PC-3 (cell line): ENCODE measurements at regions not wholly inside any gene's neighbourhood (a gene's known extent, or its start where the extent isn't known, plus 50 kb on each side); places are given as distances from the start of the nearest gene placed in this dataset.

Source experiments
- ATAC-seq: fragments of 200-7000 bp; cut with Tn5 transposase; 2 replicates; pipeline ENCODE4 v1.9.1; 2020; ENCODE audit warnings: mild to moderate bottlenecking, moderate library complexity
- BruUV-seq: library from RNA; stranded (reverse); fragments of 400-500 nt; replicated peaks from 2 replicates; lab custom pipeline; 2021; lab: Mats Ljungman, UMichigan
- CTCF ChIA-PET: fragments of 300-600 bp; sonication (Branson Sonifier 250); formaldehyde crosslinking; loops from one replicate; lab custom pipeline; 2022; ENCODE audit warnings: antibody characterized with exemption; lab: Charles Lee
- POLR2A ChIA-PET: fragments of 300-600 bp; sonication (Branson Sonifier 250); formaldehyde crosslinking; loops from one replicate; lab custom pipeline; 2022; ENCODE audit warnings: antibody characterized with exemption; ENCODE audit not compliant: unreplicated experiment; lab: Charles Lee
- DNase-seq: peaks from one replicate; pipeline ENCODE4 v3.0.0-alpha.2; 2015
- H2AFZ ChIP-seq: fragments of 300-600 bp; sonication (generic); 2 replicates; pipeline ENCODE4 v1.6.0; 2016; ENCODE audit warnings: antibody characterized with exemption, low read length
- H3F3A ChIP-seq: fragments of 300-600 bp; sonication (generic); one replicate; pipeline ENCODE4 v1.6.0; 2017; ENCODE audit warnings: antibody characterized with exemption, low read length, control low read depth, mild to moderate bottlenecking; ENCODE audit not compliant: unreplicated experiment
- H3K27ac ChIP-seq: fragments of 300-600 bp; sonication (generic); 2 replicates; pipeline ENCODE4 v1.5.1; 2016; ENCODE audit warnings: mild to moderate bottlenecking, low read length
- H3K27me3 ChIP-seq: fragments of 300-600 bp; sonication (generic); 2 replicates; pipeline ENCODE4 v1.6.1; 2016; ENCODE audit warnings: low read length, mixed read lengths
- H3K36me3 ChIP-seq: fragments of 300-600 bp; sonication (generic); 2 replicates; pipeline ENCODE4 v1.6.1; 2016; ENCODE audit warnings: low read depth, mixed run types, low read length, mixed read lengths
- H3K4me1 ChIP-seq: fragments of 300-600 bp; sonication (generic); 2 replicates; pipeline ENCODE4 v1.5.1; 2016; ENCODE audit warnings: low read length; ENCODE audit not compliant: insufficient read depth
- H3K4me2 ChIP-seq: fragments of 300-600 bp; sonication (generic); 2 replicates; pipeline ENCODE4 v1.6.0; 2016; ENCODE audit warnings: low read length
- H3K4me3 ChIP-seq: fragments of 300-600 bp; sonication (generic); 2 replicates; pipeline ENCODE4 v1.5.1; 2016; ENCODE audit warnings: mild to moderate bottlenecking, low read length, mixed read lengths
- H3K79me2 ChIP-seq: fragments of 300-600 bp; sonication (generic); 2 replicates; pipeline ENCODE4 v1.6.1; 2017; ENCODE audit warnings: low read length, mixed read lengths
- H3K9ac ChIP-seq: fragments of 300-600 bp; sonication (generic); 2 replicates; pipeline ENCODE4 v1.6.0; 2016; ENCODE audit warnings: mild to moderate bottlenecking, low read length
- H3K9me2 ChIP-seq: fragments of 300-600 bp; sonication (generic); replicated peaks from 2 replicates; pipeline ENCODE4 v1.6.1; 2016; ENCODE audit warnings: mixed run types, low read length, mixed read lengths
- H3K9me3 ChIP-seq: fragments of 300-600 bp; sonication (generic); 2 replicates; pipeline ENCODE4 v1.6.1; 2016; ENCODE audit warnings: low read length, mixed read lengths
- H4K20me1 ChIP-seq: fragments of 300-600 bp; sonication (generic); 2 replicates; pipeline ENCODE4 v1.6.1; 2016; ENCODE audit warnings: low read length, mixed read lengths
- CTCF ChIP-seq: fragments of 300-600 bp; sonication (generic); conservative IDR thresholded peaks from 2 replicates; pipeline ENCODE4 v1.5.1; 2017; ENCODE audit warnings: antibody characterized with exemption, low read depth, mild to moderate bottlenecking, low read length
- EZH2 ChIP-seq: fragments of 300-600 bp; sonication (generic); IDR thresholded peaks from one replicate; pipeline ENCODE4 v1.6.1; 2017; ENCODE audit warnings: antibody characterized with exemption, mild to moderate bottlenecking, low read length; ENCODE audit not compliant: unreplicated experiment
- EZH2phosphoT487 ChIP-seq: fragments of 300-600 bp; sonication (generic); IDR thresholded peaks from 2 replicates; pipeline ENCODE4 v1.6.1; 2018; ENCODE audit warnings: mild to moderate bottlenecking, antibody characterized with exemption, low read length, borderline replicate concordance
- intact Hi-C: fragments of 100-400 bp; cut with micrococcal nuclease; formaldehyde crosslinking; loops from 2 replicates; pipeline ENCODE4 v1.9.0; 2023

GRCh38 chr13:78913656-78914055 is 254.7 kb upstream of the OBI1 start:
- no peak for ATAC-seq
- H3K27ac ChIP-seq = no peak overlapping the region
- H3K4me2 ChIP-seq = no peak overlapping the region
- H3K27me3 ChIP-seq = no peaks in the 10 kb centered on the region
- H2AFZ ChIP-seq = no peak overlapping the region
- no peak for DNase-seq
- no peak overlapping the region for H3K9ac ChIP-seq
- no peaks in the 10 kb centered on the region for H3K4me1 ChIP-seq
- POLR2A ChIA-PET = no interaction called here
- H3K4me3 ChIP-seq = no peak overlapping the region
- CTCF ChIA-PET = no interaction called here
- H4K20me1 ChIP-seq = no peaks in the 10 kb centered on the region
- BruUV-seq = no TSS peak
- intact Hi-C loops = no loop called here
- no peaks in the 10 kb centered on the region for H3K9me3 ChIP-seq
- H3K9me2 ChIP-seq = no peaks in the 10 kb centered on the region
- H3K79me2 ChIP-seq = no peaks in the 10 kb centered on the region
- H3F3A ChIP-seq = no peaks in the 10 kb centered on the region
- H3K36me3 ChIP-seq = no peaks in the 10 kb centered on the region
- TF ChIP-seq CTCF (no peak), EZH2 (no peak), EZH2phosphoT487 (no peak)

- no peaks in the 10 kb centered on the region for H4K20me1 ChIP-seq
- no peaks in the 10 kb centered on the region for H3K9me2 ChIP-seq
- no TSS peak for BruUV-seq
- H3K9me3 ChIP-seq = no peaks in the 10 kb centered on the region
- H2AFZ ChIP-seq = no peak overlapping the region
- H3K27ac ChIP-seq = no peak overlapping the region
- no peaks in the 10 kb centered on the region for H3F3A ChIP-seq
- ATAC-seq (no peak), DNase-seq (no peak)
- H3K4me2 ChIP-seq = no peak overlapping the region
- TF ChIP-seq CTCF = no peak
- no peak for TF ChIP-seq EZH2
- TF ChIP-seq EZH2phosphoT487 = no peak
- H3K9ac ChIP-seq = no peak overlapping the region
- POLR2A ChIA-PET = no interaction called here
- H3K4me1 ChIP-seq = no peaks in the 10 kb centered on the region
- no peaks in the 10 kb centered on the region for H3K79me2 ChIP-seq
- intact Hi-C loops = no loop called here
- CTCF ChIA-PET = no interaction called here
- H3K36me3 ChIP-seq = no peaks in the 10 kb centered on the region
- no peaks in the 10 kb centered on the region for H3K27me3 ChIP-seq
- no peak overlapping the region for H3K4me3 ChIP-seq
These were observed 251.2 kb upstream of the OBI1 start for GRCh38 chr13:78910147-78910546.

GRCh38 chr13:78909276-78909675 is 250.3 kb upstream of the OBI1 start:
- H3K9ac ChIP-seq = no peak overlapping the region
- no peaks in the 10 kb centered on the region for H3K27me3 ChIP-seq
- H3K36me3 ChIP-seq = no peaks in the 10 kb centered on the region
- no peak overlapping the region for H2AFZ ChIP-seq
- H3K4me1 ChIP-seq = no peaks in the 10 kb centered on the region
- ATAC-seq (no peak), DNase-seq (no peak)
- no peak overlapping the region for H3K4me3 ChIP-seq
- no peaks in the 10 kb centered on the region for H3K9me2 ChIP-seq
- no peak overlapping the region for H3K27ac ChIP-seq
- ChIA-PET CTCF (no interaction called here), POLR2A (no interaction called here)
- no peak overlapping the region for H3K4me2 ChIP-seq
- TF ChIP-seq CTCF (no peak), EZH2phosphoT487 (no peak), EZH2 (no peak)
- H3K9me3 ChIP-seq = no peaks in the 10 kb centered on the region
- no TSS peak for BruUV-seq
- intact Hi-C loops = no loop called here
- H3F3A ChIP-seq = no peaks in the 10 kb centered on the region
- H3K79me2 ChIP-seq = no peaks in the 10 kb centered on the region
- no peaks in the 10 kb centered on the region for H4K20me1 ChIP-seq
